HG03354 (cell line): ENCODE measurements at regions not wholly inside any gene's neighbourhood (a gene's known extent, or its start where the extent isn't known, plus 50 kb on each side); places are given as distances from the start of the nearest gene placed in this dataset.

Source experiments
- ATAC-seq: cut with Tn5 transposase; IDR thresholded peaks from one replicate; pipeline ENCODE4 v1.9.1; 2021; ENCODE audit warnings: mild to moderate bottlenecking; ENCODE audit not compliant: unreplicated experiment, poor library complexity, severe bottlenecking

DNA sequence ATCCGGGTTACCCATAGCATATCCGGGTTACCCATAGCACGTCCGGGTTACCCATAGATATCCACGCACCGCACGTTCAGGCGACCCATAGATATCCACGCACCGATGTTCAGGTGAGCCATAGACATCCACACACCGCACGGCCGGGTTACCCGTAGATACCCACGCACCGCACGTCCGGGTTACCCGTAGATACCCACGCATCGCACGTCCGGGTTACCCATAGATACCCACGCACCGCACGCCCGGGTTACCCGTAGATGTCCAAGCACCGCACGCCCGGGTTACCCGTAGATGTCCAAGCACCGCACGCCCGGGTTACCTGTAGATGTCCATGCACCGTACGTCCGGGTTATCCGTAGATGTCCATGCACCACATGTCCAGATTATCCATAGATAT lies 60.3 kb upstream of the SYT1 start:
- ATAC-seq, result no peak
